Neural cell (in vitro differentiated cells): ENCODE measurements at regions not wholly inside any gene's neighbourhood (a gene's known extent, or its start where the extent isn't known, plus 50 kb on each side); places are given as distances from the start of the nearest gene placed in this dataset.

Experiments
- EP300 ChIP-seq: fragments of 450-650 bp; conservative IDR thresholded peaks from 2 replicates; pipeline ENCODE4 v1.6.1; 2014; ENCODE audit warnings: antibody characterized with exemption, mild to moderate bottlenecking, moderate library complexity; ENCODE audit not compliant: poor library complexity, severe bottlenecking
- POLR2AphosphoS5 ChIP-seq: IDR thresholded peaks from 2 replicates; pipeline ENCODE4 v1.6.1; 2012
- RAD21 ChIP-seq: fragments of 450-650 bp; conservative IDR thresholded peaks from 2 replicates; pipeline ENCODE4 v1.6.1; 2014; ENCODE audit warnings: antibody characterized with exemption, mild to moderate bottlenecking, moderate library complexity
- TF ChIP-seq, protein P1 (sequence below): fragments of 450-650 bp; IDR thresholded peaks from 2 replicates; pipeline ENCODE4 v1.5.1; 2014; ENCODE audit warnings: antibody characterized with exemption, mild to moderate bottlenecking, moderate library complexity; ENCODE audit not compliant: poor library complexity, severe bottlenecking

DNA sequence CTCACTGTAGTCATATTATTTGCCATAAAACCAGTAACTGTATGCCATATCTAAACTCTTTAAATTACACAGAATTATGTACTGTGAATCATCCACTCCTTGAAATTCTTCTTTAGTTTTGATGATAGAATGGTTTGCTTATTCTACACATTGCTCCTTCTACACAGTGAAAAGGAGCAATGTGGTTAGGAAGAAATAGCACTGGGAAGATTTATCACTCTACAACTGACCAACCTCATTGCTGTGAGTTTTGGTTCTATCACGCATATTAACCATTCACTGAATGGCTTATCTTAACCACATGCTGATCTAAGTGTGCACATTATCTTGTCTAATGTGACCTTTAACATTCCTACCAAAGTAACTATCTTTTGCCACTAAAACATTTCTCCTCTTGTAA is 415.7 kb upstream of the NDST4 start:
- TF ChIP-seq, protein P1, sequence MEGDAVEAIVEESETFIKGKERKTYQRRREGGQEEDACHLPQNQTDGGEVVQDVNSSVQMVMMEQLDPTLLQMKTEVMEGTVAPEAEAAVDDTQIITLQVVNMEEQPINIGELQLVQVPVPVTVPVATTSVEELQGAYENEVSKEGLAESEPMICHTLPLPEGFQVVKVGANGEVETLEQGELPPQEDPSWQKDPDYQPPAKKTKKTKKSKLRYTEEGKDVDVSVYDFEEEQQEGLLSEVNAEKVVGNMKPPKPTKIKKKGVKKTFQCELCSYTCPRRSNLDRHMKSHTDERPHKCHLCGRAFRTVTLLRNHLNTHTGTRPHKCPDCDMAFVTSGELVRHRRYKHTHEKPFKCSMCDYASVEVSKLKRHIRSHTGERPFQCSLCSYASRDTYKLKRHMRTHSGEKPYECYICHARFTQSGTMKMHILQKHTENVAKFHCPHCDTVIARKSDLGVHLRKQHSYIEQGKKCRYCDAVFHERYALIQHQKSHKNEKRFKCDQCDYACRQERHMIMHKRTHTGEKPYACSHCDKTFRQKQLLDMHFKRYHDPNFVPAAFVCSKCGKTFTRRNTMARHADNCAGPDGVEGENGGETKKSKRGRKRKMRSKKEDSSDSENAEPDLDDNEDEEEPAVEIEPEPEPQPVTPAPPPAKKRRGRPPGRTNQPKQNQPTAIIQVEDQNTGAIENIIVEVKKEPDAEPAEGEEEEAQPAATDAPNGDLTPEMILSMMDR = no peak
- no peak for TF ChIP-seq EP300
- TF ChIP-seq RAD21 = no peak
- TF ChIP-seq POLR2AphosphoS5 = no peak
